HCT116 (cell line): ENCODE measurements at regions not wholly inside any gene's neighbourhood (a gene's known extent, or its start where the extent isn't known, plus 50 kb on each side); places are given as distances from the start of the nearest gene placed in this dataset.

Experiments
- ATAC-seq: fragments of 200-7000 bp; cut with Tn5 transposase; 2 replicates; pipeline ENCODE4 v1.9.1; 2020; ENCODE audit warnings: mild to moderate bottlenecking, moderate library complexity
- BruUV-seq: library from RNA; stranded (reverse); fragments of 400-500 nt; replicated peaks from 2 replicates; lab custom pipeline; 2021; lab: Mats Ljungman, UMichigan
- CTCF ChIA-PET: fragments of 300-600 bp; sonication (Branson Sonifier 250); formaldehyde crosslinking; loops from one replicate; lab custom pipeline; 2021; ENCODE audit warnings: antibody characterized with exemption; lab: Charles Lee
- POLR2A ChIA-PET: fragments of 300-600, 350-600 bp; sonication (Branson Sonifier 250); formaldehyde crosslinking; loops from one replicate; lab custom pipeline; 2021; ENCODE audit warnings: antibody characterized with exemption; lab: Charles Lee
- RAD21 ChIA-PET, 2 experiments: fragments of 300-600 bp; sonication (Branson Sonifier 250); formaldehyde crosslinking; loops; one replicate each; lab custom pipeline; 2023; ENCODE audit warnings: low total read pairs in 2 of 2; ENCODE audit not compliant: uncharacterized antibody in 2 of 2, unreplicated experiment in 2 of 2, low non-redundant PET in 1 of 2; lab: Charles Lee
- DNase-seq: peaks from one replicate; pipeline ENCODE4 v3.0.0-alpha.2; 2010; ENCODE audit warnings: low read depth, low spot score
- H2AFZ ChIP-seq: fragments of 200-600 bp; shearing (Covaris generic), sonication (generic); 2 replicates; pipeline ENCODE4 v1.6.1; 2017; ENCODE audit warnings: low read depth, mixed run types, mixed read lengths, antibody characterized with exemption, low read length; ENCODE audit not compliant: poor library complexity, severe bottlenecking
- H3K27ac ChIP-seq: 2 replicates; pipeline ENCODE4 v1.5.1; 2012; ENCODE audit warnings: low read depth, low read length
- H3K27me3 ChIP-seq: fragments of 200-600 bp; sonication (generic); 2 replicates; pipeline ENCODE4 v1.6.1; 2016; ENCODE audit warnings: mixed run types, low read length, mixed read lengths; ENCODE audit not compliant: insufficient read depth
- H3K36me3 ChIP-seq, 2 experiments: fragments of 200-500 bp in 1 of 2; fragments of 200-600 bp in 1 of 2; sonication (Bioruptor generic) in 1 of 2; sonication (generic) in 1 of 2; 2 replicates each; pipeline versions ENCODE4 v1.5.1 to v1.6.1; 2014 to 2016; ENCODE audit warnings: low read length in 2 of 2, inconsistent platforms in 1 of 2, mixed read lengths in 1 of 2, mixed run types in 1 of 2; ENCODE audit not compliant: insufficient read depth in 2 of 2, control insufficient read depth in 1 of 2
- H3K4me1 ChIP-seq, 2 experiments: fragments of 200-600 bp in 1 of 2; sonication (generic) in 1 of 2; 2 replicates each; pipeline versions ENCODE4 v1.5.1 to v1.6.1; 2012 to 2017; ENCODE audit warnings: low read length in 2 of 2, inconsistent platforms in 1 of 2, mild to moderate bottlenecking in 1 of 2, mixed read lengths in 1 of 2, mixed run types in 1 of 2, moderate library complexity in 1 of 2; ENCODE audit not compliant: insufficient read depth in 2 of 2, control insufficient read depth in 1 of 2
- H3K4me2 ChIP-seq: fragments of 200-600 bp; sonication (generic); 2 replicates; pipeline ENCODE4 v1.6.1; 2017; ENCODE audit warnings: mixed run types, low read length, mixed read lengths
- H3K4me3 ChIP-seq, 2 experiments: fragments of 200-600 bp in 1 of 2; sonication (generic) in 1 of 2; replicated peaks in 1 of 2; 2 replicates each; pipeline ENCODE4 v1.5.1; 2011 to 2016; ENCODE audit warnings: low read length in 2 of 2, control low read depth in 1 of 2, low read depth in 1 of 2, mild to moderate bottlenecking in 1 of 2, mixed read lengths in 1 of 2, mixed run types in 1 of 2
- H3K79me2 ChIP-seq: fragments of 200-600 bp; sonication (generic); 2 replicates; pipeline ENCODE4 v1.6.1; 2017; ENCODE audit warnings: mild to moderate bottlenecking, mixed run types, low read length, moderate library complexity, mixed read lengths; ENCODE audit not compliant: insufficient read depth
- H3K9ac ChIP-seq: fragments of 200-600 bp; sonication (generic); 2 replicates; pipeline ENCODE4 v1.6.1; 2016; ENCODE audit warnings: low read length, mixed read lengths
- H3K9me2 ChIP-seq: fragments of 200-600 bp; sonication (generic), shearing (Covaris generic); 2 replicates; pipeline ENCODE4 v1.6.1; 2017; ENCODE audit warnings: mixed run types, mild to moderate bottlenecking, moderate library complexity; ENCODE audit not compliant: insufficient read depth
- H3K9me3 ChIP-seq, 2 experiments: fragments of 200-500 bp in 1 of 2; fragments of 200-600 bp in 1 of 2; sonication (Bioruptor generic) in 1 of 2; sonication (generic) in 1 of 2; 2 replicates each; pipeline ENCODE4 v1.6.1; 2014 to 2017; ENCODE audit warnings: low read length in 2 of 2, mixed read lengths in 2 of 2, inconsistent platforms in 1 of 2, low read depth in 1 of 2, mild to moderate bottlenecking in 1 of 2, mixed run types in 1 of 2, moderate library complexity in 1 of 2; ENCODE audit not compliant: control insufficient read depth in 1 of 2, insufficient read depth in 1 of 2
- H4K20me1 ChIP-seq: fragments of 200-600 bp; sonication (generic), shearing (Covaris generic); 2 replicates; pipeline ENCODE4 v1.6.1; 2017; ENCODE audit warnings: mixed run types, mild to moderate bottlenecking, moderate library complexity; ENCODE audit not compliant: insufficient read depth
- EGR1 ChIP-seq: IDR thresholded peaks from 2 replicates; pipeline ENCODE4 v1.6.1; 2012; ENCODE audit warnings: low read depth
- ELF1 ChIP-seq: IDR thresholded peaks from 2 replicates; pipeline ENCODE4 v1.6.1; 2012; ENCODE audit warnings: low read depth, borderline replicate concordance
- EZH2phosphoT487 ChIP-seq: fragments of 200-600 bp; IDR thresholded peaks from 2 replicates; pipeline ENCODE4 v1.6.1; 2018; ENCODE audit warnings: antibody characterized with exemption, borderline replicate concordance
- POLR2AphosphoS5 ChIP-seq: IDR thresholded peaks from 2 replicates; pipeline ENCODE4 v1.6.1; 2011; ENCODE audit warnings: mild to moderate bottlenecking, low read depth, low read length, moderate library complexity
- RAD21 ChIP-seq: IDR thresholded peaks from 2 replicates; pipeline ENCODE4 v1.6.1; 2012; ENCODE audit warnings: low read depth, mild to moderate bottlenecking
- SP1 ChIP-seq: IDR thresholded peaks from 2 replicates; pipeline ENCODE4 v1.6.1; 2012; ENCODE audit warnings: low read depth
- SRF ChIP-seq: IDR thresholded peaks from 2 replicates; pipeline ENCODE4 v1.6.1; 2012; ENCODE audit warnings: low read depth
- YY1 ChIP-seq: IDR thresholded peaks from 2 replicates; pipeline ENCODE4 v1.6.1; 2011; ENCODE audit warnings: low read length, low read depth, moderate library complexity, mild to moderate bottlenecking; ENCODE audit not compliant: insufficient replicate concordance; ENCODE audit errors: extremely low read depth
- ZBTB33 ChIP-seq: IDR thresholded peaks from 2 replicates; pipeline ENCODE4 v1.6.1; 2011; ENCODE audit warnings: mild to moderate bottlenecking, low read length, moderate library complexity; ENCODE audit not compliant: insufficient replicate concordance; ENCODE audit errors: extremely low read depth
- ZNF274 ChIP-seq: fragments of 200-500 bp; sonication (Bioruptor generic); IDR thresholded peaks from 2 replicates; pipeline ENCODE4 v1.6.1; 2014; ENCODE audit warnings: mild to moderate bottlenecking, low read depth, low read length, inconsistent platforms
- intact Hi-C: fragments of 100-400 bp; cut with micrococcal nuclease; formaldehyde crosslinking; loops from 2 replicates; pipeline ENCODE4 v1.10.0; 2022
- TF ChIP-seq, protein P1 (sequence below), 3 experiments: fragments of 200-600 bp in 1 of 3; sonication (generic) in 1 of 3; IDR thresholded peaks in 2 of 3; conservative IDR thresholded peaks in 1 of 3; 2 replicates each; pipeline ENCODE4 v1.5.1; 2012 to 2017; ENCODE audit warnings: low read depth in 2 of 3, low read length in 2 of 3, antibody characterized with exemption in 1 of 3, borderline replicate concordance in 1 of 3, control low read depth in 1 of 3, mild to moderate bottlenecking in 1 of 3, mixed read lengths in 1 of 3, mixed run types in 1 of 3, moderate library complexity in 1 of 3; ENCODE audit not compliant: insufficient read depth in 1 of 3

- Histone ChIP-seq H3K4me2 (no peak overlapping the region), H3K27me3 (no peaks in the 10 kb centered on the region), H3K4me1 (no peaks in the 10 kb centered on the region), H3K4me3 (no peak overlapping the region), H3K36me3 (no peaks in the 10 kb centered on the region), H3K9me3 (no peaks in the 10 kb centered on the region), H3K79me2 (no peaks in the 10 kb centered on the region)
- POLR2A ChIA-PET, result no interaction called here
- TF ChIP-seq ZNF274 (no peak), SRF (no peak), ZBTB33 (no peak), EZH2phosphoT487 (no peak), SP1 (no peak), YY1 (no peak), EGR1 (no peak), ELF1 (no peak), RAD21 (no peak), POLR2AphosphoS5 (no peak)
- TF ChIP-seq, protein P1, sequence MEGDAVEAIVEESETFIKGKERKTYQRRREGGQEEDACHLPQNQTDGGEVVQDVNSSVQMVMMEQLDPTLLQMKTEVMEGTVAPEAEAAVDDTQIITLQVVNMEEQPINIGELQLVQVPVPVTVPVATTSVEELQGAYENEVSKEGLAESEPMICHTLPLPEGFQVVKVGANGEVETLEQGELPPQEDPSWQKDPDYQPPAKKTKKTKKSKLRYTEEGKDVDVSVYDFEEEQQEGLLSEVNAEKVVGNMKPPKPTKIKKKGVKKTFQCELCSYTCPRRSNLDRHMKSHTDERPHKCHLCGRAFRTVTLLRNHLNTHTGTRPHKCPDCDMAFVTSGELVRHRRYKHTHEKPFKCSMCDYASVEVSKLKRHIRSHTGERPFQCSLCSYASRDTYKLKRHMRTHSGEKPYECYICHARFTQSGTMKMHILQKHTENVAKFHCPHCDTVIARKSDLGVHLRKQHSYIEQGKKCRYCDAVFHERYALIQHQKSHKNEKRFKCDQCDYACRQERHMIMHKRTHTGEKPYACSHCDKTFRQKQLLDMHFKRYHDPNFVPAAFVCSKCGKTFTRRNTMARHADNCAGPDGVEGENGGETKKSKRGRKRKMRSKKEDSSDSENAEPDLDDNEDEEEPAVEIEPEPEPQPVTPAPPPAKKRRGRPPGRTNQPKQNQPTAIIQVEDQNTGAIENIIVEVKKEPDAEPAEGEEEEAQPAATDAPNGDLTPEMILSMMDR (IDR thresholded peaks at IDR 0.05 in 2 of 3, conservative IDR thresholded peaks at IDR 0.05 in 1 of 3; ENCODE audit: borderline replicate concordance in 1 of 3, insufficient read depth in 1 of 3, low read depth in 2 of 3, low read length in 2 of 3), result no peak
- TF ChIP-seq, all 23 proteins: peak for 0
- no peak for DNase-seq
- CTCF ChIA-PET, result no interaction called here
- Histone ChIP-seq H3K9ac (no peak overlapping the region), H4K20me1 (no peaks in the 10 kb centered on the region), H3K9me2 (no peaks in the 10 kb centered on the region), H2AFZ (no peak overlapping the region), H3K27ac (no peak overlapping the region)
- BruUV-seq, result no TSS peak
- ATAC-seq, result no peak
- intact Hi-C loops, result no loop called here
- RAD21 ChIA-PET, result no interaction called here
Observed at GRCh38 chr4:183832776-183833450, 72.2 kb upstream of the STOX2 start.
